ENCODE measurements at regions not wholly inside any gene's neighbourhood (a gene's known extent, or its start where the extent isn't known, plus 50 kb on each side); places are given as distances from the start of the nearest gene placed in this dataset.

DNA sequence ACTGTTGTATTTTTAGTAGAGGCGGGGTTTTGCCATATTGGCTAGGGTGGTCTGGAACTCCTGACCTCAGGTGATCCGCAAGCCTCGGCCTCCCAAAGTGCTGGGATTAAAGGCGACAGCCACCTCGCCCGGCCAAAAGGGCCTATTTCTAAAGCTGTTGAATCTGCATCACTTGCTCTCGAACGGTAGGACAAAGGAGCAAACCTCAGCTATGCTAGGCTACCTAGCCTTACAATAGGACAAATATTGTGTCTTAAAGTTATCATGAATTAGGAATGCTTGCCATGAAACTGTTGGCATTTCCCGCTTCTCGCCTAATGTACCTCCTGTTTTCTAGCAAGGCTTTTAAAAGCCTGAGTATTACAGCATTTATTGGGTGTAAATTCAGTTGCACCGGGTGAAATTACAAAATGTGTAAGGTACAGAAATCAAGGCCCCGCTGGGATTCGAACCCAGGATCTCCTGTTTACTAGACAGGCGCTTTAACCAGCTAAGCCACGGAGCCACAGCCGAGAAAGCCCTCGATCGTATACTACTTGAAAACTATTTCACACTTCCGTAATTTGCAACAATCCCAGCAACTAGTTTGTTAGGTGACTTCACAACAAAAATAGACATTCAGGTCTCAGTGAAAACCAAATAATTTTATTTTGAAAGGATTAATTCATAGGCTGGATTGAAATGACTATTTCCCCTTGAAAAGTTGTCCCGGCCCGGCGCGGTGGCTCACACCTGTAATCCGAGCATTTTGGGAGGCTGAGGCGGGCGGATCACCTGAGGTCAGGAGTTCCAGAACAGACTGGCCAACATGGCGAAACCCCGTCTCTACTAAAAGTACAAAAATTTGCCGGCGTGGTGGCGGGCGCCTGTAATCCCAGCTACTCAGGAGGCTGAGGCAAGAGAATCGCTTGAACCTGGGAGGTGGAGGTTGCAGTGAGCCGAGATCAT is 211.6 kb upstream of the ZNF184 start:
- H3K4me3 ChIP-seq (ENCODE audit: low read depth, low read length) = no peak overlapping the region
- TF ChIP-seq, protein P1, sequence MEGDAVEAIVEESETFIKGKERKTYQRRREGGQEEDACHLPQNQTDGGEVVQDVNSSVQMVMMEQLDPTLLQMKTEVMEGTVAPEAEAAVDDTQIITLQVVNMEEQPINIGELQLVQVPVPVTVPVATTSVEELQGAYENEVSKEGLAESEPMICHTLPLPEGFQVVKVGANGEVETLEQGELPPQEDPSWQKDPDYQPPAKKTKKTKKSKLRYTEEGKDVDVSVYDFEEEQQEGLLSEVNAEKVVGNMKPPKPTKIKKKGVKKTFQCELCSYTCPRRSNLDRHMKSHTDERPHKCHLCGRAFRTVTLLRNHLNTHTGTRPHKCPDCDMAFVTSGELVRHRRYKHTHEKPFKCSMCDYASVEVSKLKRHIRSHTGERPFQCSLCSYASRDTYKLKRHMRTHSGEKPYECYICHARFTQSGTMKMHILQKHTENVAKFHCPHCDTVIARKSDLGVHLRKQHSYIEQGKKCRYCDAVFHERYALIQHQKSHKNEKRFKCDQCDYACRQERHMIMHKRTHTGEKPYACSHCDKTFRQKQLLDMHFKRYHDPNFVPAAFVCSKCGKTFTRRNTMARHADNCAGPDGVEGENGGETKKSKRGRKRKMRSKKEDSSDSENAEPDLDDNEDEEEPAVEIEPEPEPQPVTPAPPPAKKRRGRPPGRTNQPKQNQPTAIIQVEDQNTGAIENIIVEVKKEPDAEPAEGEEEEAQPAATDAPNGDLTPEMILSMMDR (IDR thresholded peaks at IDR 0.05; ENCODE audit: borderline replicate concordance, insufficient read depth, low read depth, low read length) = no peak

DNA sequence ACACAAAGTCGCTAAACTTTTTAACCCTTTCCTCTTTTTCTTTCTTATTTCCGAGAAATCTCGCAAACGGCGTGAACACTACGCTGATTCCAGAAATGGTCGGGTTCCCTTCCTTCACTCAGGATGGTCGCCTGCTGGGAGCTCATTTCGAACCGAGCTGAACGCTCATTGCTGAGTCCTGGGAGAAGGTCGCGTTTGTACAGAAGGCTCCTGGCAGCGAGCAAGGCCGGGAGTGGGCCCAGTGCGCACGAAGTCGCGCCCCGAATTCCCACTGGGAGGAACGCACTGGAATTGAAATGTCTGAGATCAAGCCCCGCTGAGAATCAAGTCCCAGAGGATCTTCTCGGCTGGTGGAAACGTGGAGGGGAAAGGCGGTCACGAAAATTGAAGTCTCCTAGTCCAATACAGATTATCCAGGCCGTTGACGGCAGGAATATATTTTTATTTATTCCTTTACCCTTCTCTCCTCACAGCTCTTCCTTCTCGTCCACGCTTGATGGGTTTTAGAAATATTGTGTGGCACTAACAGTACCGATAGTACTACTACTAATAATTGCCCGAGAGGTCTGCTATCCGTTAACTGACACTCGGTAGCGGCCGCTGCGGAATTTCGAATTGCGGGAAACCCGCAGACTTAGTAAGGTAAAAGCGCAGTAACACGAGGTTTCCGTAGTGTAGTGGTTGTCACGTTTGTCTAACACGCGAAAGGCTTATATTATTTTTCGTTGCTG is 207.2 kb upstream of the ZNF184 start:
- H3K4me3 ChIP-seq (ENCODE audit: low read depth, low read length) = peak overlapping the region; percentile 13
- TF ChIP-seq, protein P1 (IDR thresholded peaks at IDR 0.05; ENCODE audit: borderline replicate concordance, insufficient read depth, low read depth, low read length) = no peak

DNA sequence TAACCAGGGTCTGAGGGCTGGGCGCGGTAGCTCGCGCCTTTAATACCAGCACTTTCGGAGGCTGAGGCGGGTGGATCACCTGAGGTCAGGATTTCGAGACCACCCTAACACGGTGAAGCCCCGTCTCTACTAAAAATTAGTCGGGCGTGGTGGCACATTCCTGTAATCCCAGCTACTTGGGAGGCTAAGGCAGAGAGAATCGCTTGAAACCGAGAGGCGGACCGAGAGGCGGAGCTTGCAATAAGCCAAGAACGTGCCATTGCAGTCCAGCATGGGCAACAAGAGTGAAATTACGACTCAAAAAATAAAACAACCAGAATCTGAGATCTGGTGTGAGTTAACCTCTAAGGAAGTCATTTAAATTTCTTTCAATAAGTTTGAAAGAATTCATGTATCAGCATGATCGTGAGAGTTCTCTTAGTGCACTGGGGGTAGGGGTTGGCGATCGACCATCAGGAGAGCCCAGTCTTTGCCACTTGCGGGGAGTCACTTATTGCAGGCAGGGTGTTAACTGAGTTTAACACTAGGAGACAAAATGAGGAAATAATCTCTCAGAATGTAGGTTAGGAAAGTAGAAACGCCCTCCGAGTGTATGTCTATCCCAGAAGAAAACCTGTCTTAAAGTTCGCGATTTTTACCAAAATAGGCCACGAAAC is 206.5 kb upstream of the ZNF184 start:
- peak overlapping the region; percentile 13 for H3K4me3 ChIP-seq (ENCODE audit: low read depth, low read length)
- TF ChIP-seq, protein P1 (IDR thresholded peaks at IDR 0.05; ENCODE audit: borderline replicate concordance, insufficient read depth, low read depth, low read length) = no peak

DNA sequence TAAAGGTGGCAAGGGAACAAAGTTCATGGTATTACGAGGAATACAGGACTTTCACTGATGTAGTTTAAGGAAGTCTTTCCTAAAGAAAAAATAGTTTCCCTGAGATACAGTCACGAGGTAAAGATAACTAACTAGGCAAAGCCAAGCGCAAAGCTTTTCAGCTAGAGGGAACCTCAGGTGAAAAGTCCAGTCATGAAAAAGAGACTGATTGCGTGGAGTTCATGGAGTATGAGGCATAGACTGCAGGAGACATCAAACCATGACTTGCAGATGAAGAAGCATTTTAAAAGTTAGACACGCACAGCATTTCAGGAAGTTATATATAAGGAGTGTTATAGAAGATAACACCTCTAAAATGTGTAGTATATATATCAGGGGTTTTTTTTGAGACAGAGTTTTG is 205.6 kb upstream of the ZNF184 start:
- TF ChIP-seq, protein P1 (IDR thresholded peaks at IDR 0.05; ENCODE audit: borderline replicate concordance, insufficient read depth, low read depth, low read length) = no peak
- H3K4me3 ChIP-seq (ENCODE audit: low read depth, low read length) = no peak overlapping the region

DNA sequence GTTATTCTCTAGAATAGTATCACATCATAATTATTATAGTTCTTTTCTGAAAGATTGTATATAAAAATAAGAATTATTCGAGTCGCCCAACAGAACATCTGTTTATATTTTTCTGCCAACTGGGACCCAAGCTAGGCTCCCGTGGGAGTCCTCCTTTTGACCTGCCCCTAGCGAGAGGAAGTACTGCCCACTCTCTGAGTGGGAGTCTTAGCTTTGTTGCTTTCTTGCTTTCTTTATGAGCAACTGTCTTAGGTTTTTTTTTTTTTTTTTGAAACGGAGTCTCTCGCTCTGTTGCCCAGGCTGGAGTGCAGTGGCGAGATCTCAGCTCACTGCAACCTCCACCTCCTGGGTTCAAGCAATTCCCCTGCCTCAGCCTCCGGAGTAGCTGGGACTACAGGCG is 202.0 kb upstream of the ZNF184 start:
- TF ChIP-seq, protein P1 (IDR thresholded peaks at IDR 0.05; ENCODE audit: borderline replicate concordance, insufficient read depth, low read depth, low read length) = no peak
- H3K4me3 ChIP-seq (ENCODE audit: low read depth, low read length) = no peak overlapping the region

DNA sequence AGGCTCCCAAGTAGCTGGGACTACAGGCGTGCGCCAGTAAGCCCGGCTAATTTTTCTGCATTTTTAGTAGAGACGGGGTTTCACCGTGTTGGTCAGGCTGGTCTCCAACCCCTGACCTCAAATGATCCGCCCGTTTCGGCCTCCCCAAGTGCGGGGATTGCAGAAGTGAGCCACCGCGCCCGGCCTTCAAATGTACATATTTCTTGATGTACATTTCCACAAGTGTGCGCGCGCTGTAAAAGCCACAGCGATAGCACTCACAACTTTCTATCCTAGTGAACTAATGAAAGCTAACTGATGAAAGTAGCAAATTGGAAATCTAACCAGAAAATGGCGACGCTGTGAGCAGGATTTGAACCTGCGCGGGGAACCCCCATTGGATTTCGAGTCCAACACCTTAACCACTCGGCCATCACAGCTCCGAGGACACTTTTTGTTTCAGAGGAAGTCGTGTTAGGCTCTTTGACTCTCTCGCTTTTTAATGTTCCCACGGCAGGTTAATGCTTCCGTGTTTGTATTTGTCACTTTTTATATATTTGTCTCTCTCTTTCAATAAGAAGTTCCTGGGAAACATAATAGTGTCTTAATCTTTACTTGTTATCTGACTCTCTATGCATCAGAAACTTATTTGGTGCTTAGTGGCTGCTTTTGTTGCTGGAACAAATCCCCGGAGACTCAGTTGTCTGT is 199.4 kb upstream of the ZNF184 start:
- H3K4me3 ChIP-seq (ENCODE audit: low read depth, low read length) = no peak overlapping the region

More for the DNA sequence above, 199.4 kb upstream of the ZNF184 start:
- TF ChIP-seq, protein P1 (IDR thresholded peaks at IDR 0.05; ENCODE audit: borderline replicate concordance, insufficient read depth, low read depth, low read length) = no peak

Data from GM12875 (cell line).